KOPT-K1 (cell line): ENCODE measurements at regions not wholly inside any gene's neighbourhood (a gene's known extent, or its start where the extent isn't known, plus 50 kb on each side); places are given as distances from the start of the nearest gene placed in this dataset.

ENCODE experiments used
- H3K27ac ChIP-seq: fragments of 200-600 bp; sonication (generic); 2 replicates; pipeline ENCODE4 v1.5.1; 2016; ENCODE audit warnings: antibody characterized with exemption, mild to moderate bottlenecking, low read depth, low read length; ENCODE audit not compliant: poor library complexity, severe bottlenecking
- H3K36me3 ChIP-seq: fragments of 200-600 bp; sonication (generic); 2 replicates; pipeline ENCODE4 v1.5.1; 2017; ENCODE audit warnings: antibody characterized with exemption, mild to moderate bottlenecking, low read length, moderate library complexity; ENCODE audit not compliant: insufficient read depth
- H3K9me3 ChIP-seq: fragments of 200-600 bp; sonication (generic); 2 replicates; pipeline ENCODE4 v1.5.1; 2017; ENCODE audit warnings: antibody characterized with exemption, low read length, mild to moderate bottlenecking; ENCODE audit not compliant: insufficient read depth, poor library complexity, severe bottlenecking

DNA sequence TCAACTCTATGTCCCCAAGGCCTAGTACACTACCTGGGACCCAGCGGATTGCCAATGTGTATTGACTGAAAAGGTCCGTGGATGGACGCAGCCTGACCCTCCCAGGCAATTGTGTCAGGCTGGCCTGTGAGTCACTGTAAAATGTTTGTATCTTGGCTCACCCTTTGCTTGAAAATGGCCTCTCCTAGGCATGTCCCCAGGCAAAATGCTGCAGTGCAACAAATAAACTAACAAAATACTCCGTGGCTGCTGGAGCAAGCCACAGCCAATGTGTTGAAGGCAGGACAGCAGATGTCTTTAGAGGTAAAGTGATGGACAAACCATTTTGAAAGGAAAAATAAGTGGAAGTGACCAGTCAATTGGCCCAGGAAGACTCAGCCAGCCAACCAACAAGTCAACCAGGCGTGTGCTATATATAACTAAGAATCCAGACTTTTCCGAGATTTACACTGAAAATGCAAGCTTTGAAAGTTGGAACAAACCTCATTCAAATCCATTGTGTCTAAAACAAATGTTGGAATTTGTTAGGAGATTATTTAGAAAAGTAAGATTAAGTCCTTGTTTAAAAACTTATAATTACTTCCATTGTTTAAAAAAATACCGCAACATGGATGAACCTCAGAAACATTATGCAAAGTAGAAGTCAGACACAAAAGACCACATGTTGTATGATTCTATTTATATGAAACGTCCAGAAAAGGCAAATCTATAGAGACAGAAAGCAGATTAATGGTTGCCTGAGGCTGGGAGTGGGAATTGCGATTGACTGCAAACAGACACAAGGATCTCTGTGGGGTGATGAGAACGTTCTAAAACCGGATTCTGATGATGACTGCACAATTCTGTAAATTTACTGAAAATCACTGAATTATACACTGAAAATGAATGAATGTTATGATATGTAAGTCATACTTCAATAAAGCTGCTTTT lies 191.2 kb downstream of the TLE3 start:
- Histone ChIP-seq H3K27ac (no peak overlapping the region), H3K36me3 (no peaks in the 10 kb centered on the region), H3K9me3 (no peaks in the 10 kb centered on the region)

DNA sequence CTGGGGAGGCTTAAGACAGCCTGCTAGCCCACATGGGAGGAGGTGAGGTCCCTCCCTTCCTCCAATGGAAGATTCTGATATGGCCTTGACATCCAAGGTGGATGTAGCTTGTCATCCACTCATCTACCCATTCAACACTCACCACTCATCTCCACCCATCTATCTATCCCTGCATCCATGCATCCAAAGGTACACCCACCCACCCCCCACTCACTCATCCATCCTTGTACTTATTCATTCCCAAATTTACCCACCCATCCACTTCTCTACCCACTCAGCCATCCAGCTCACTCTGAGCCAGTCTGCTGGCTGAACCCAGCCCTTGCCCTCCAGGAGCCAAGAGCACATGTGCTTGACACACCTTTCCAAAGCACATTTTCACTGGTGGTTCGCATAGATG lies 189.7 kb downstream of the TLE3 start:
- H3K27ac ChIP-seq = no peak overlapping the region
- H3K9me3 ChIP-seq = no peaks in the 10 kb centered on the region
- no peaks in the 10 kb centered on the region for H3K36me3 ChIP-seq

DNA sequence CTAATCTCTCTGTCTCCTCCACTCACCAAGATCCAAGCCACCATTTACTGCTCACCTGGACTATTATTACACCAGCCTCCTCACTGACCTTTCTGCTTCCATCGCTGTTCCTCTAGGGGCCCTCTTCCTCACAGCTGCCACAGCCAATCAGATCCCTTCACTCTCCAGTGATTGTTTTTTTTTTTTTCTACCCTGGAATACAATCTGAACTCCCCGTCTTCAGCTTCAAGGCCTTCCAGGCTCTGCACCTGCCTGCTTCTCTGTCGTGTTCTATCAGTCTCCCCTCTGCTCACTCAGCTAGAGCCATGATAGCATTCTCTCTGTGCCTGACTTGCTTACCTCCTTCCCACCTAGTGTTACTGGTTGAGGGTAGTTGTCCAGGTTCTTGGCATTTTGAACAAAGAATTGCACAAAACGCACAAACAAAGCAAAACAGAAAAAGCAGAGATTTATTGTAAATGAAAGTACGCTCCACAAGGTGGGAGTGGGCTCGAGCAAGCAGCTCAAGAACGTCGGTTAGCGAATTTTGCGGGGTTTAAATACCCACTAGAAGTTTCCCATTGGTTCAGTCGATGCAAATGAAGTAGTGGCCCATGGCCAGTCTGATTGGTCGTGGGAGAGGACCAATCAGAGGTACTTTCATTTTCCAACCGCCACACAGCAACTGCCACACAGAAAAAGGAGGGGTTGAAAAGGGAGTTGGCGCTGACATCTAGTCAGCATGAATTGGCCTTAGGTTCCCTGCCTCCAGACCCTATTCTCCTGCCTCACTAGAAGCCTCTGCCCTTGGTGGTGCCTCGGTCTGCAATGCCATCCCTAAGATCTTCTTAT lies 188.9 kb downstream of the TLE3 start:
- Histone ChIP-seq H3K36me3 (no peaks in the 10 kb centered on the region), H3K9me3 (no peaks in the 10 kb centered on the region), H3K27ac (no peak overlapping the region)

DNA sequence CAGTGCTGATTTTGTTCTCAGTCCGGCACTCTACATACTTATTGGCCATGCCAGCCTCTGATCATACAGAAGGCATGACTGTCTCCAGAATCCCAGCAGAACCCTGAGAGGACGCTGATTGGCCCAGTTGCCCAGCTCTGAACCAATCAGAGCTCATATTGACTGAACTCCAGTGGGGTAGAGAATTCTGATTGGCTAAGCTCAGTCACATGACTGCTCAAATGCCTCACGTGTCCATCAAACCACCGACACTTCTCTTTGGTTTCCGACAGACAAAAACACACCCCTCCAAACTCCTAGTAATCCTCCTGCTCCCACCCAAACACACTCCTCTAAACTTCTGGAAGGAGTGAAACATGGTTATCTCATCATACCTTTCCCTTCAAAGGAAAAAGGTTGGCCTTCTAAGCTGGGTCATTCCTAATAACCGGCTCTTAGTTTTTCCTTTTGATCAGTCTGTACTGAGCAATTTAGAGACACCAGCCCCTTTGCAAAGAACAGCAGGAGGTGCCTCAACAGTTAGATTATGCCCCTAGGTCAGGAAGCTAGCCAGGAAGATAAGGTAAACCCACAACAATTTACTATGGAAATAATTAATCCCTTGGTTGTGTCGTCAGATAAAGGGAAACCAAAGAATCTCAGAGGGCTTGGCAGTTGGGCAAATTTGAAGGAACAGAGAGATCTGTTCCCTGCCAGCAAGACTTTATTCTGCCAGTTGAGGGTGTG lies 187.8 kb downstream of the TLE3 start:
- Histone ChIP-seq H3K27ac (no peak overlapping the region), H3K9me3 (no peaks in the 10 kb centered on the region), H3K36me3 (no peaks in the 10 kb centered on the region)

DNA sequence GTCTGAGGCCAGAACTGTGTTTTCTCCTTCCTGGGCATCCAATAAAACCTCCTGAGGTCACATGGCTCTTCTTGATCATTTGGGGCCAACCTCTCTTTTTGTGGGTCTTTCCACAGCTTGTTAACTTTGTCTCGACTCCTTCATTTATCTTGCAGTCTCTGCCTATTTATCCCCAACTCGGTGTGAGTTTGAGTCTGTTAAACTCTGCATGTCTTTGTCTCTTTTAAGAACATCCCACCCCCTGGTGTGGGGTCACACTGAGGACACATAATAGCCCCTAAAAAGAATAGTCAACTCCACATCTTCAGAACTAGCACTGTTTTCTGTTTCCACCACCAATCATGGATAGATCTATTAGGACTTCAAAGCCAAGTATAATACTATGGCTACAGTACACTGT lies 187.2 kb downstream of the TLE3 start:
- no peaks in the 10 kb centered on the region for H3K36me3 ChIP-seq
- H3K9me3 ChIP-seq = no peaks in the 10 kb centered on the region
- H3K27ac ChIP-seq = no peak overlapping the region

DNA sequence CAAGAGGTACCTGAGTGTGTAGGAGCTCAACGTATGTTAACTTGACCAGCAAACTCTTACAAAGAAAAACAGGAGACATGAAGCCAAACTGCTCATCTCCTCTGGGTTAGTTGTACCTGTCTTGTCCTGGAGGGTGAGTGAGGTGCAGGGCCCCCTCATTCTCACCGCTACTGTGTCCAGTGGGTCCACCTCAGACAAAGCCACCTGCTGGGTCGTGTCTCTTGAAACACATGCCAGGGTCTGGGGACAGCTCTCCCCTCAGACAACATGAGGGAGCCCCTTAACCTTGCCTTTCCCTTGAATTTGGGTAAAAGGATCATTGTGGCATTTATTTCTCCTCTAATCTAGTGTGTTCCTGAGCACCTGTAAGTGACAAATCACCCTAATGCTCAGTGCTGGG lies 185.6 kb downstream of the TLE3 start:
- H3K27ac ChIP-seq = no peak overlapping the region

DNA sequence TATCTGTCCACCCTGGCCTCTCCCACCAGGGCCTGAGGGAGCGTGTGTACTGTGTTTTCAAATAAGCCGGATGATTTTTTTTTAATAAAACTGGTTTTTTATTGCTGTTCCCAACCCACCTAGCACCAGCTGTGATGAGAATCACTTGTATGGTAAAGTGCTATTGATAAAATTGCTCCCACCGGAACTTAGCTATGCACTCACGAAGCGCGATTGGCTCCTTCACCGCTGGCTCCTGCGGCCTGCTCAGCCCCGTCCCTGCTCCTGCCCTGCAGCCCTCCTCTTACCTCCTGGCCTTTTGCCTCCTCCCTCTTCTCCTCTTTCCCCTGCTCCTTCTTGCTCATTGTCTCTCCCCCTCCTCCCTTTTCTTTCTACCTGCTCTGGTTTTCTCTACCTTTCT lies 183.7 kb downstream of the TLE3 start:
- no peaks in the 10 kb centered on the region for H3K9me3 ChIP-seq
- H3K36me3 ChIP-seq = no peaks in the 10 kb centered on the region
- H3K27ac ChIP-seq = no peak overlapping the region

More for the DNA sequence above, 185.6 kb downstream of the TLE3 start:
- H3K36me3 ChIP-seq = no peaks in the 10 kb centered on the region
- H3K9me3 ChIP-seq = no peaks in the 10 kb centered on the region

DNA sequence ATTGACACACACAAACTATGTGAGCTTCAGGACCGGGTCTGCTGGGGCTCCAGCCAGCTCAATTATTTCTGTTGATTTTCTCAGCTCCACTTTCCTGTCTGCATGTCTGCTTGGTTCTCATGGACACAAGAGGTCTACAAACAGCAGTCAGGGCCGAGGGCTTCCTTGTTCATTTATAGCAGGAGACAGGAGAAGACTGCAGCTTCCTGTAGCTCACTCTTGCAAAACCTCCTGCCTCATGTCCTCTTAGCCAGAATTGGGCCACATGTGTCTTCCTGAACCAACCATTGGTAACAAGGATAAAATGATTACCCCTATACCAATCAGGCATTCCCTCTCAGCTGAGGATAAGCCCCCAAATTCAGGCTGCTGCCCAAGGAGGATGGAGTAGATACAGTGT lies 182.8 kb downstream of the TLE3 start:
- H3K36me3 ChIP-seq = no peaks in the 10 kb centered on the region
- no peaks in the 10 kb centered on the region for H3K9me3 ChIP-seq
- no peak overlapping the region for H3K27ac ChIP-seq

DNA sequence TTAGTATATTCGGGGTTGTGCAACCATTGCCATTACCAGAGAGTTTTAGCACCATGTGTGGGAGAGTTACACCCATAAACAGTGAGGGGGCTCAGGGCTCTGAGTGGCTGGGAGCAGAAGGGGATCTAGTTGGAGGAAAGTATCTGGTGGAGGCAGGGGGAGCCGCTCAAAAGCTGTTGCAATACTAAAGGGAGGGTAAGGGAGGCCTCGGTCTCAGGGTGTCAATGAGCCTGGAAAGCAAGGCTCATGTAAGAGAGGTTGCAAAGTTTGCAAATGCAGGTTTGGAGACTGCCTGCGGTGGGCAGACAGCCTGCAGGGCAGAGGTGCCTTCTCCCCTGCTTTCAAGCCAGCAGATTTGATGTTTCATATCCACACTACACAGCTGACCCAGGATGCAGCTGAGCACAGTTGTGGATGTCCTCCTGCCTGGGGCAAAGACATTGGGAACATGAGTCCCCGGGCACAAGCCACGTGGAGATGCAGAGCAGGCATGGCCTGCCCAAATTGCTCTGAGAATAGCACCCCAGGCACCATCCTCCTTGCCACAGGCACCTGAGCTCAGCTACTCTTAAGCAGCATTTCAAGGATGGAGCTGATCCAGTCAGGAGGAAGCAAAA lies 181.4 kb downstream of the TLE3 start:
- H3K9me3 ChIP-seq = no peaks in the 10 kb centered on the region
- H3K27ac ChIP-seq = no peak overlapping the region
- no peaks in the 10 kb centered on the region for H3K36me3 ChIP-seq

DNA sequence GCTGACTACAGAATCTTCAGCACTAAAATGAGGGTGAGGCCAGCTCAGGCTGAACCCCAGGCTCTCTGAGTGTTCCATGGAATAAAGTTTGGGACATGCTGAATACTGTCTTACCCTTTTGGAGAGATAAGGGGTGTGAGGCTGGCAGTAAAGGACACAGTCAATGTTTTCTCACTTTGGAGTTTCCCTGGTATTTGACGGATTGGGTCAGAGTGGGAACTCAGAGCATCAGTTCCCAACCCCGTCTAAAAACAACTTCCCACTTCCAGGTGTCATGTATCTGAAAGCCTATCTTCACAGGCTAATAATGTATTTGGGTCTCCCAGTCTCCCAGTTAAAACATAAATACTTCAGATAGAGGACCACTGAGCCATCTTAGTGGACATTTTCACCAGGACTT lies 180.7 kb downstream of the TLE3 start:
- Histone ChIP-seq H3K27ac (no peak overlapping the region), H3K9me3 (no peaks in the 10 kb centered on the region), H3K36me3 (no peaks in the 10 kb centered on the region)

DNA sequence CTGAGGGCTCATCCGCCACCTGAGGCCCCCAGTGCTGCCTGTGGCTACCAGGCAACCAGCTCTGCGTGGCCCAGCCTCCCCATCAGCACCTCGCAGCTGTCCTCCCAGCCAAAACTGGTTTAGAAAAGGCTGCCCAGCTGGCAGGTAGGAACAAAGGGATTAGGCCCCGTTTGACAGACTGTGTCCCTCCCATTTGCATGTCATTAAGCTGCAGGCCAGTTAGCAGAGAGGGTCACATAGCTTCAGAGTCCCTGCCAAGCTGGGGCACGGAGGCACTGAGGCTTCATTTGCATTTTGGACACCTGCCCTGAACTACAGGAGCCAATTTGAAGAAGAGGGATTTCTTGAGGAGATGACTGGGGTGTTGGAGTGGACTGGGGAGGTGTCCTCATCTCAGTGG lies 177.9 kb downstream of the TLE3 start:
- no peak overlapping the region for H3K27ac ChIP-seq
- H3K9me3 ChIP-seq = peaks cover 9% of the 10 kb centered on the region
- no peaks in the 10 kb centered on the region for H3K36me3 ChIP-seq

DNA sequence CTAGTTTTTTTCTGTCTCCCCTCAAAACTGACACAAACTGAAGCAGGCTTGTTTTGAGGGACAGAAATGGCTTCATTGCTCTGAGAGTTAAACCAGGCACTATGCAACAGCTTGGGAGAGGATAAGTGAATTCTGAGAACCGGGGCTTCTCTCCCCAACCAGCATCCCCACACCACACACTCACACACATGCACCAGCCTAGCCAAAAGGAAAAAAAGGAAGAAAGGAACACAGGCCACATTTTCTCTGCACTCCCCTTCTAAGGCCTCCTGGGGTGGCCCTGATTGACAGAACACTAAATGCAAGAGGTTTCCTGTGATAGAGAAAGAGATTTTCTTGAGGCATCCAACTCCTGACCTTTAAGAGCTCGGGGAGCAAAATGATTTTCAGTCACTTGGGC lies 177.5 kb downstream of the TLE3 start:
- Histone ChIP-seq H3K27ac (no peak overlapping the region), H3K9me3 (peaks cover 13% of the 10 kb centered on the region), H3K36me3 (no peaks in the 10 kb centered on the region)

DNA sequence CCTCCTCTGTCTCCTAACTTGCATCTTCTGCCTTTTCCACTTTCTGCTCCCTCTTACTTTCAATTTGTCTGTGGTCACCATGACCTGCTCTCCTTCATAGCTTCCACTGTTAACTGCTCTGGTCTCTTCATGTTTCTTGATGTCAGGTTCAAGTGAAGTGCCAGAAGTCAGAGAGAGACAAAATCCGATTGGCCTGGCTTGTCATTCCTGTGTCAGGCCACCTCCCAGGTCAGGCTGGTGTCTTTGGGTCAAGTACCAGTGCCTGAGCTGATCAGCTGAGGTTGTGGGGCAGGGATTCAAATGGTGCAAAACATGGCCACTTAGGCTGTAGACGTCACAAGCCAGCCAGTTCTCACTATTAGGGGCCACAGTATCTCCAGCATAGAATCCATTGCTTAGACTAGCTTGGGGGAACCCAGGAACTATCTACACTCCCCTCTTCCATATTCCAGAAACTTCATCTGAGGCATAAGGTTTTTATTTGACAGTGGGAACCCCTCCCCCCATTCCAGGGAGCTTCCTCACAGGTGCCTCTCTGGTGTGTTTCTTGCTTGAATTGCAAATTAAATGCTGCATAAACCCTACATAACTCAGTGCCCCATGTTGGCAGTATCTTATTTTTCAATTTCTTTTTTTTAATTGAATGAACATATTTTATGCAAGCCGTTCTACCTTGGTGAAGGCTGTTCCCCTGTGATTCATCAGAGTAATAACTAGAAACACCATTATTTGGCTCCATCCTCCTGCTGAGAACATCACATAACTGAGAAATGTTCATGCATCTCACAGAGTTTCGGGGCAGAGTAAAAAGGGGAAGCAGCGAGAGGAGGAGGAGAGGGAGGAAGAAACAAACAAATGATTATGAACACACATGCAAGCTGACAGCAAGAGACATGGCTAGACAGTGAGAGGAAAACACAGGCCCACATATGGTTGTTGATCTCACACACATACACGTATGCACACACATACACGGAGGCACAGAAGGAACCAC lies 175.8 kb downstream of the TLE3 start:
- Histone ChIP-seq H3K36me3 (no peaks in the 10 kb centered on the region), H3K9me3 (peaks cover 23% of the 10 kb centered on the region), H3K27ac (no peak overlapping the region)

DNA sequence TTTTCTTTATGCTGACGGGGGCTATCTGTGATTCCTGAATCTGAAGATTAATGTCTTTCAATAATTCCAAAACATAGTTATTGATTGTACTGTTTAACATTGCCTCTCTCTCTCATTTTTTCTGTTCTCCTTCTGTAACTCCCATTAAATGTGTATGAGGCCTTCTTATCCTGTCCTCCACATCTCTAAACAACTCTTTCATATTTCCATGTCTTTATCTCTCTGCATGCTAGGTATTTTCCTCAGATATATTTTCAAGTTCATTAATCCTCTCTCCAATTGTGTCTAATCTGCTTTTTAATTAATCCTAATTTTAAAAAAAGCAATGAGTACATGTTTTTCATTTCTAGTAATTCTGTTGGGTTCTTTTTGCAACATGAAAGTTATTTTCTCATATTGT lies 173.2 kb downstream of the TLE3 start:
- no peaks in the 10 kb centered on the region for H3K36me3 ChIP-seq
- H3K9me3 ChIP-seq = peaks cover 23% of the 10 kb centered on the region
- no peak overlapping the region for H3K27ac ChIP-seq
